ENCODE measurements at regions not wholly inside any gene's neighbourhood (a gene's known extent, or its start where the extent isn't known, plus 50 kb on each side); places are given as distances from the start of the nearest gene placed in this dataset.
A peak's percentile ranks its signal among the peaks of the same experiment; 100 is the strongest.

DNA sequence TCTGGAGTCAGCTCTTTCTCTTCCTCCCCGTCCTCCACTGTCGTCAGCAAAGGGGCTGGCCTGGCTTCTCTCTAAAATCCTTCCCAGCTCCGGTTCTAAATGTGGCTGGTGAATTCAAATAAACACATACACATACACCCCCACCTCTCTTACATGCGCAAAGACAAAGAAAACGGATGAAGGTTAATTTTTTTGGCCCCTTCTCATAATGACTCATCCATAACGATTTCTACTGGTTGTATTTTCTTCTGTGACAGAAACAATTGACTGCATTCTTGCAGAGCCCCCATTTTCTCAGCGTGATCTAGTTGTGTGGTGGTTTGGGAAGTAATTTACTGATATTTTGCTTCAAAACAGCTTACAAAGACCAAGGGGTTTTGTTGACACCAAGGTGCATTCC, 130.0 kb upstream of the NTM start:
- DNase-seq (ENCODE audit: low spot score), result no peak
- ChIA-PET POLR2A (no interaction called here), CTCF (no interaction called here)
- H3K27me3 Mint-ChIP-seq (ENCODE audit: low read depth), result peaks cover 3% of the 10 kb centered on the region; the same call in 1 of the 2 replicates
- no peak for TF ChIP-seq ZBTB21 (CRISPR knock-in tag; IDR thresholded peaks at IDR 0.05; ENCODE audit: borderline replicate concordance)
- no peak for TF ChIP-seq ZNF317 (CRISPR knock-in tag; IDR thresholded peaks at IDR 0.05; ENCODE audit: borderline replicate concordance, low read depth)
- TF ChIP-seq, protein P1, sequence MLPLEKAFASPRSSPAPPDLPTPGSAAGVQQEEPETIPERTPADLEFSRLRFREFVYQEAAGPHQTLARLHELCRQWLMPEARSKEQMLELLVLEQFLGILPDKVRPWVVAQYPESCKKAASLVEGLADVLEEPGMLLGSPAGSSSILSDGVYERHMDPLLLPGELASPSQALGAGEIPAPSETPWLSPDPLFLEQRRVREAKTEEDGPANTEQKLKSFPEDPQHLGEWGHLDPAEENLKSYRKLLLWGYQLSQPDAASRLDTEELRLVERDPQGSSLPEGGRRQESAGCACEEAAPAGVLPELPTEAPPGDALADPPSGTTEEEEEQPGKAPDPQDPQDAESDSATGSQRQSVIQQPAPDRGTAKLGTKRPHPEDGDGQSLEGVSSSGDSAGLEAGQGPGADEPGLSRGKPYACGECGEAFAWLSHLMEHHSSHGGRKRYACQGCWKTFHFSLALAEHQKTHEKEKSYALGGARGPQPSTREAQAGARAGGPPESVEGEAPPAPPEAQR (CRISPR knock-in tag; IDR thresholded peaks at IDR 0.05), result no peak
- TF ChIP-seq ZNF138 (CRISPR knock-in tag; conservative IDR thresholded peaks at IDR 0.05), result no peak
- TF ChIP-seq, protein P2, sequence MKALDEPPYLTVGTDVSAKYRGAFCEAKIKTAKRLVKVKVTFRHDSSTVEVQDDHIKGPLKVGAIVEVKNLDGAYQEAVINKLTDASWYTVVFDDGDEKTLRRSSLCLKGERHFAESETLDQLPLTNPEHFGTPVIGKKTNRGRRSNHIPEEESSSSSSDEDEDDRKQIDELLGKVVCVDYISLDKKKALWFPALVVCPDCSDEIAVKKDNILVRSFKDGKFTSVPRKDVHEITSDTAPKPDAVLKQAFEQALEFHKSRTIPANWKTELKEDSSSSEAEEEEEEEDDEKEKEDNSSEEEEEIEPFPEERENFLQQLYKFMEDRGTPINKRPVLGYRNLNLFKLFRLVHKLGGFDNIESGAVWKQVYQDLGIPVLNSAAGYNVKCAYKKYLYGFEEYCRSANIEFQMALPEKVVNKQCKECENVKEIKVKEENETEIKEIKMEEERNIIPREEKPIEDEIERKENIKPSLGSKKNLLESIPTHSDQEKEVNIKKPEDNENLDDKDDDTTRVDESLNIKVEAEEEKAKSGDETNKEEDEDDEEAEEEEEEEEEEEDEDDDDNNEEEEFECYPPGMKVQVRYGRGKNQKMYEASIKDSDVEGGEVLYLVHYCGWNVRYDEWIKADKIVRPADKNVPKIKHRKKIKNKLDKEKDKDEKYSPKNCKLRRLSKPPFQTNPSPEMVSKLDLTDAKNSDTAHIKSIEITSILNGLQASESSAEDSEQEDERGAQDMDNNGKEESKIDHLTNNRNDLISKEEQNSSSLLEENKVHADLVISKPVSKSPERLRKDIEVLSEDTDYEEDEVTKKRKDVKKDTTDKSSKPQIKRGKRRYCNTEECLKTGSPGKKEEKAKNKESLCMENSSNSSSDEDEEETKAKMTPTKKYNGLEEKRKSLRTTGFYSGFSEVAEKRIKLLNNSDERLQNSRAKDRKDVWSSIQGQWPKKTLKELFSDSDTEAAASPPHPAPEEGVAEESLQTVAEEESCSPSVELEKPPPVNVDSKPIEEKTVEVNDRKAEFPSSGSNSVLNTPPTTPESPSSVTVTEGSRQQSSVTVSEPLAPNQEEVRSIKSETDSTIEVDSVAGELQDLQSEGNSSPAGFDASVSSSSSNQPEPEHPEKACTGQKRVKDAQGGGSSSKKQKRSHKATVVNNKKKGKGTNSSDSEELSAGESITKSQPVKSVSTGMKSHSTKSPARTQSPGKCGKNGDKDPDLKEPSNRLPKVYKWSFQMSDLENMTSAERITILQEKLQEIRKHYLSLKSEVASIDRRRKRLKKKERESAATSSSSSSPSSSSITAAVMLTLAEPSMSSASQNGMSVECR (CRISPR knock-in tag; IDR thresholded peaks at IDR 0.05; ENCODE audit: borderline replicate concordance), result no peak
- TF ChIP-seq EMX1 (CRISPR knock-in tag; IDR thresholded peaks at IDR 0.05), result no peak
- TF ChIP-seq CREB1 (CRISPR knock-in tag; IDR thresholded peaks at IDR 0.05), result no peak
- TF ChIP-seq, protein P3, sequence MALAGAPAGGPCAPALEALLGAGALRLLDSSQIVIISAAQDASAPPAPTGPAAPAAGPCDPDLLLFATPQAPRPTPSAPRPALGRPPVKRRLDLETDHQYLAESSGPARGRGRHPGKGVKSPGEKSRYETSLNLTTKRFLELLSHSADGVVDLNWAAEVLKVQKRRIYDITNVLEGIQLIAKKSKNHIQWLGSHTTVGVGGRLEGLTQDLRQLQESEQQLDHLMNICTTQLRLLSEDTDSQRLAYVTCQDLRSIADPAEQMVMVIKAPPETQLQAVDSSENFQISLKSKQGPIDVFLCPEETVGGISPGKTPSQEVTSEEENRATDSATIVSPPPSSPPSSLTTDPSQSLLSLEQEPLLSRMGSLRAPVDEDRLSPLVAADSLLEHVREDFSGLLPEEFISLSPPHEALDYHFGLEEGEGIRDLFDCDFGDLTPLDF (CRISPR knock-in tag; IDR thresholded peaks at IDR 0.05), result no peak
- TF ChIP-seq, protein P4, sequence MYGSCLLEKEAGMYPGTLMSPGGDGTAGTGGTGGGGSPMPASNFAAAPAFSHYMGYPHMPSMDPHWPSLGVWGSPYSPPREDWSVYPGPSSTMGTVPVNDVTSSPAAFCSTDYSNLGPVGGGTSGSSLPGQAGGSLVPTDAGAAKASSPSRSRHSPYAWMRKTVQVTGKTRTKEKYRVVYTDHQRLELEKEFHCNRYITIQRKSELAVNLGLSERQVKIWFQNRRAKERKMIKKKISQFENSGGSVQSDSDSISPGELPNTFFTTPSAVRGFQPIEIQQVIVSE (CRISPR knock-in tag; IDR thresholded peaks at IDR 0.05; ENCODE audit: borderline replicate concordance), result no peak
- no peak overlapping the region for H3K4me3 Mint-ChIP-seq
- no peak for ATAC-seq
- H3K36me3 Mint-ChIP-seq, result no peaks in the 10 kb centered on the region
- H3K27ac Mint-ChIP-seq, result no peak overlapping the region
- peaks cover 11% of the 10 kb centered on the region for H3K4me1 Mint-ChIP-seq
- no peaks in the 10 kb centered on the region for H3K9me3 Mint-ChIP-seq

DNA sequence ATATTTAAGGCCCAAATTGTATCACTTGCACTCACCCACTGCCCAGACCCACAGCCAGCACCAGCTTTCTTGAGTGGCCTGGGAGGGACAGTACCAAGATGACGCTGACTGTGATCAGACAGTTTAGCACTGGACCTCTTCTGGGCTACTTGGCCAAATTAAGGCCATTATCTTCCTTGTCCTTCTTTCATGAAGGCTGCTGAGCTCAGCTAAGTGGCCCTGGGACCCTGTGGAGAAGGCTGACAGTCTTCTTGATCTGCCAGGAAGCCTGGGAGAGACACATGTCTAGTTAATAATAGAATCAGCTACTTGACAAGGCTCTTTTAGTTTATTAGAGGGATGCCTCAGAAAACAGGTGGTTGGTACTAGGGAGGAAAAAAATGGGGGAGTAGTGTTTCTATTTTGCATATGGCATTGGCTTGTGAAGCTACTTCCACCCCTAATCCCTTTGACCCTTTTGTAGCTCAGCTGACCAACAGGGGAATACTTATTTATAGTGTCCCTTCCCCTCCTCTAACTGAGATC, 127.9 kb upstream of the NTM start:
- DNase-seq (ENCODE audit: low spot score) (no peak), ATAC-seq (no peak)
- H3K36me3 Mint-ChIP-seq, result no peaks in the 10 kb centered on the region
- no peaks in the 10 kb centered on the region for H3K9me3 Mint-ChIP-seq
- H3K27me3 Mint-ChIP-seq (ENCODE audit: low read depth), result peaks cover 3% of the 10 kb centered on the region; the same call in 1 of the 2 replicates
- no peak overlapping the region for H3K4me3 Mint-ChIP-seq
- peaks cover 20% of the 10 kb centered on the region for H3K4me1 Mint-ChIP-seq
- ChIA-PET CTCF (interaction anchor here (2.2 kb wide), 1 partner anchor 178 kb away, joined by 9 read pairs; no protein-coding TSS in a partner anchor), POLR2A (no interaction called here)
- TF ChIP-seq, protein P5, sequence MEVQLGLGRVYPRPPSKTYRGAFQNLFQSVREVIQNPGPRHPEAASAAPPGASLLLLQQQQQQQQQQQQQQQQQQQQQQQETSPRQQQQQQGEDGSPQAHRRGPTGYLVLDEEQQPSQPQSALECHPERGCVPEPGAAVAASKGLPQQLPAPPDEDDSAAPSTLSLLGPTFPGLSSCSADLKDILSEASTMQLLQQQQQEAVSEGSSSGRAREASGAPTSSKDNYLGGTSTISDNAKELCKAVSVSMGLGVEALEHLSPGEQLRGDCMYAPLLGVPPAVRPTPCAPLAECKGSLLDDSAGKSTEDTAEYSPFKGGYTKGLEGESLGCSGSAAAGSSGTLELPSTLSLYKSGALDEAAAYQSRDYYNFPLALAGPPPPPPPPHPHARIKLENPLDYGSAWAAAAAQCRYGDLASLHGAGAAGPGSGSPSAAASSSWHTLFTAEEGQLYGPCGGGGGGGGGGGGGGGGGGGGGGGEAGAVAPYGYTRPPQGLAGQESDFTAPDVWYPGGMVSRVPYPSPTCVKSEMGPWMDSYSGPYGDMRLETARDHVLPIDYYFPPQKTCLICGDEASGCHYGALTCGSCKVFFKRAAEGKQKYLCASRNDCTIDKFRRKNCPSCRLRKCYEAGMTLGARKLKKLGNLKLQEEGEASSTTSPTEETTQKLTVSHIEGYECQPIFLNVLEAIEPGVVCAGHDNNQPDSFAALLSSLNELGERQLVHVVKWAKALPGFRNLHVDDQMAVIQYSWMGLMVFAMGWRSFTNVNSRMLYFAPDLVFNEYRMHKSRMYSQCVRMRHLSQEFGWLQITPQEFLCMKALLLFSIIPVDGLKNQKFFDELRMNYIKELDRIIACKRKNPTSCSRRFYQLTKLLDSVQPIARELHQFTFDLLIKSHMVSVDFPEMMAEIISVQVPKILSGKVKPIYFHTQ (CRISPR knock-in tag; IDR thresholded peaks at IDR 0.05), result no peak
- H3K27ac Mint-ChIP-seq, result no peak overlapping the region

DNA sequence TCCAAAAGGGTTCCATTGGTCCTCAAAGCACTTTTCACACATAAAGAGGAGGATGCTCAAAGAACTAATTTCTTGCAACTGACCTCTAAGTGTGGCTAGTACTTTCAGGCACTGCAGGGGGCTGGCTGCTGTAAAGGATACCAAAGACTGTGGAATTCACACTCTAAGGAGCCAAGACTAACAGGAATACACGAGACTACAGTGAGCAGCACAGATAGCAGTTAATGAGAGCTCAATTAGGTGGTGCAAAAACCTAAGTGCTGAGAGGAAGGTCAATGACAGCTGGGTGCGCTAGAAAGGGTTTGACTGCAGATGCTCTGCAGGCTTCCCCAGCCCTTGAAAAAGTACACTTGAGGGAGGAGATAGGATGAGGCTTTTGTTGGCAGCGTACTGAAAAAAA, 124.3 kb upstream of the NTM start:
- peak; percentile 24 for DNase-seq (ENCODE audit: low spot score)
- H3K27me3 Mint-ChIP-seq (ENCODE audit: low read depth), result peaks cover 8% of the 10 kb centered on the region
- no peak overlapping the region for H3K27ac Mint-ChIP-seq
- TF ChIP-seq SOX15 (CRISPR knock-in tag; IDR thresholded peaks at IDR 0.05), result no peak
- TF ChIP-seq ZNF423 (CRISPR knock-in tag; IDR thresholded peaks at IDR 0.05), result no peak
- TF ChIP-seq RELA (CRISPR knock-in tag; IDR thresholded peaks at IDR 0.05; ENCODE audit: borderline replicate concordance), result no peak
- no peak for TF ChIP-seq TCF7 (CRISPR knock-in tag; IDR thresholded peaks at IDR 0.05; ENCODE audit: low read depth)
- TF ChIP-seq JUN (CRISPR knock-in tag; IDR thresholded peaks at IDR 0.05), result no peak
- TF ChIP-seq, protein P6, sequence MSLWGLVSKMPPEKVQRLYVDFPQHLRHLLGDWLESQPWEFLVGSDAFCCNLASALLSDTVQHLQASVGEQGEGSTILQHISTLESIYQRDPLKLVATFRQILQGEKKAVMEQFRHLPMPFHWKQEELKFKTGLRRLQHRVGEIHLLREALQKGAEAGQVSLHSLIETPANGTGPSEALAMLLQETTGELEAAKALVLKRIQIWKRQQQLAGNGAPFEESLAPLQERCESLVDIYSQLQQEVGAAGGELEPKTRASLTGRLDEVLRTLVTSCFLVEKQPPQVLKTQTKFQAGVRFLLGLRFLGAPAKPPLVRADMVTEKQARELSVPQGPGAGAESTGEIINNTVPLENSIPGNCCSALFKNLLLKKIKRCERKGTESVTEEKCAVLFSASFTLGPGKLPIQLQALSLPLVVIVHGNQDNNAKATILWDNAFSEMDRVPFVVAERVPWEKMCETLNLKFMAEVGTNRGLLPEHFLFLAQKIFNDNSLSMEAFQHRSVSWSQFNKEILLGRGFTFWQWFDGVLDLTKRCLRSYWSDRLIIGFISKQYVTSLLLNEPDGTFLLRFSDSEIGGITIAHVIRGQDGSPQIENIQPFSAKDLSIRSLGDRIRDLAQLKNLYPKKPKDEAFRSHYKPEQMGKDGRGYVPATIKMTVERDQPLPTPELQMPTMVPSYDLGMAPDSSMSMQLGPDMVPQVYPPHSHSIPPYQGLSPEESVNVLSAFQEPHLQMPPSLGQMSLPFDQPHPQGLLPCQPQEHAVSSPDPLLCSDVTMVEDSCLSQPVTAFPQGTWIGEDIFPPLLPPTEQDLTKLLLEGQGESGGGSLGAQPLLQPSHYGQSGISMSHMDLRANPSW (CRISPR knock-in tag; conservative IDR thresholded peaks at IDR 0.05; ENCODE audit: low read depth), result no peak
- no peak for TF ChIP-seq ZNF396 (CRISPR knock-in tag; IDR thresholded peaks at IDR 0.05; ENCODE audit: borderline replicate concordance)
- TF ChIP-seq CREB1 (CRISPR knock-in tag; IDR thresholded peaks at IDR 0.05), result no peak
- TF ChIP-seq, protein P7, sequence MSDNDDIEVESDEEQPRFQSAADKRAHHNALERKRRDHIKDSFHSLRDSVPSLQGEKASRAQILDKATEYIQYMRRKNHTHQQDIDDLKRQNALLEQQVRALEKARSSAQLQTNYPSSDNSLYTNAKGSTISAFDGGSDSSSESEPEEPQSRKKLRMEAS (CRISPR knock-in tag; IDR thresholded peaks at IDR 0.05), result no peak

More for the DNA sequence above, 124.3 kb upstream of the NTM start:
- ATAC-seq, result peak; percentile 65
- ChIA-PET POLR2A (no interaction called here), CTCF (interaction anchor here (0.6 to 3.0 kb wide), 34 partner anchors 8 to 345 kb away, joined by 3 to 34 read pairs (median 4); no protein-coding TSS in a partner anchor)
- no peaks in the 10 kb centered on the region for H3K36me3 Mint-ChIP-seq
- no peaks in the 10 kb centered on the region for H3K9me3 Mint-ChIP-seq
- H3K4me3 Mint-ChIP-seq, result peak overlapping the region; percentile 26; the same call in 1 of the 2 replicates
- peaks cover 43% of the 10 kb centered on the region for H3K4me1 Mint-ChIP-seq
